ENCODE measurements at regions not wholly inside any gene's neighbourhood (a gene's known extent, or its start where the extent isn't known, plus 50 kb on each side); places are given as distances from the start of the nearest gene placed in this dataset.

GRCh38 chr1:29599071-29599470, 362.7 kb downstream of the PTPRU start:
- TF ChIP-seq POLR2A (IDR thresholded peaks at IDR 0.05; ENCODE audit: low read depth, low read length), result no peak
- TF ChIP-seq POLR2AphosphoS5 (IDR thresholded peaks at IDR 0.05; ENCODE audit: low read depth, low read length), result no peak
- no peak for TF ChIP-seq PAX5 (IDR thresholded peaks at IDR 0.05; ENCODE audit: insufficient read depth, low read length, severe bottlenecking)
